ENCODE measurements at regions not wholly inside any gene's neighbourhood (a gene's known extent, or its start where the extent isn't known, plus 50 kb on each side); places are given as distances from the start of the nearest gene placed in this dataset.

DNA sequence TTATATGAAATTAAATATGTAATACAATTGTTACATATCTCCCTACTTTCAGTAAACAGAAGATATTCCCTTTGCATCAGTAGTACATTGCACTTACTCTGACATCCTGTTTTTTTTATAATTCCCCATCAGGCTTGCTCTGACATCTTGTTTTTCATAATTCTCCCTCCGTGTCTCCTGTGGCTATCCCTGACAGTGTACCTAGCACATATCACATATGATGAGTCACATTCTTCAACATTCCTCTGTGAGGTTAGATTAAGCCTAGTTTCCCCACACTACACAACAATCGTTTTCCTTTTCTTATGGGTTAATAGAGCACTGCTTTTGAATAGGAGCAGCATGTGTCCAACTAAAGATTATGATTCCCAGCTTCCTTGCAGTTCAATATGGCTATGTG lies 250.6 kb upstream of the NPVF start:
- TF ChIP-seq, protein P1, sequence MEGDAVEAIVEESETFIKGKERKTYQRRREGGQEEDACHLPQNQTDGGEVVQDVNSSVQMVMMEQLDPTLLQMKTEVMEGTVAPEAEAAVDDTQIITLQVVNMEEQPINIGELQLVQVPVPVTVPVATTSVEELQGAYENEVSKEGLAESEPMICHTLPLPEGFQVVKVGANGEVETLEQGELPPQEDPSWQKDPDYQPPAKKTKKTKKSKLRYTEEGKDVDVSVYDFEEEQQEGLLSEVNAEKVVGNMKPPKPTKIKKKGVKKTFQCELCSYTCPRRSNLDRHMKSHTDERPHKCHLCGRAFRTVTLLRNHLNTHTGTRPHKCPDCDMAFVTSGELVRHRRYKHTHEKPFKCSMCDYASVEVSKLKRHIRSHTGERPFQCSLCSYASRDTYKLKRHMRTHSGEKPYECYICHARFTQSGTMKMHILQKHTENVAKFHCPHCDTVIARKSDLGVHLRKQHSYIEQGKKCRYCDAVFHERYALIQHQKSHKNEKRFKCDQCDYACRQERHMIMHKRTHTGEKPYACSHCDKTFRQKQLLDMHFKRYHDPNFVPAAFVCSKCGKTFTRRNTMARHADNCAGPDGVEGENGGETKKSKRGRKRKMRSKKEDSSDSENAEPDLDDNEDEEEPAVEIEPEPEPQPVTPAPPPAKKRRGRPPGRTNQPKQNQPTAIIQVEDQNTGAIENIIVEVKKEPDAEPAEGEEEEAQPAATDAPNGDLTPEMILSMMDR (conservative IDR thresholded peaks at IDR 0.05; ENCODE audit: low read depth, low read length), result no peak
- TF ChIP-seq EZH2 (IDR thresholded peaks at IDR 0.05; ENCODE audit: borderline replicate concordance, low read depth, low read length, poor library complexity, severe bottlenecking), result no peak
